Trophoblast cell (in vitro differentiated cells and primary cell): ENCODE measurements at regions not wholly inside any gene's neighbourhood (a gene's known extent, or its start where the extent isn't known, plus 50 kb on each side); places are given as distances from the start of the nearest gene placed in this dataset.
"Not testable (repeated sequence)": the region's sequence is repeated elsewhere in the genome, so short reads cannot be mapped to it uniquely, and the experiment has no call there.

Experiments
- DNase-seq, 2 donors: peaks; one replicate each; pipeline ENCODE4 v3.0.0-alpha.2; 2016
- H2AFZ ChIP-seq: 2 replicates; pipeline ENCODE4 v1.6.1; 2013; ENCODE audit warnings: low read length, moderate library complexity, mild to moderate bottlenecking; ENCODE audit not compliant: insufficient read depth, poor library complexity
- H2AK5ac ChIP-seq: 2 replicates; pipeline ENCODE4 v1.6.1; 2013; ENCODE audit warnings: mild to moderate bottlenecking, low read length
- H2BK120ac ChIP-seq: 2 replicates; pipeline ENCODE4 v1.6.1; 2013; ENCODE audit warnings: low read length, mild to moderate bottlenecking, moderate library complexity; ENCODE audit not compliant: insufficient read depth, poor library complexity
- H2BK12ac ChIP-seq: 2 replicates; pipeline ENCODE4 v1.6.1; 2013; ENCODE audit warnings: mild to moderate bottlenecking, low read length, moderate library complexity
- H2BK5ac ChIP-seq: 2 replicates; pipeline ENCODE4 v1.6.1; 2013; ENCODE audit warnings: low read length, low read depth, moderate library complexity, mild to moderate bottlenecking; ENCODE audit not compliant: poor library complexity
- H3K14ac ChIP-seq: 2 replicates; pipeline ENCODE4 v1.6.1; 2013; ENCODE audit warnings: mild to moderate bottlenecking, low read length
- H3K18ac ChIP-seq: 2 replicates; pipeline ENCODE4 v1.6.1; 2013; ENCODE audit warnings: mild to moderate bottlenecking, low read length
- H3K23ac ChIP-seq: 2 replicates; pipeline ENCODE4 v1.6.1; 2013; ENCODE audit warnings: low read length
- H3K27ac ChIP-seq: 2 replicates; pipeline ENCODE4 v1.5.1; 2013; ENCODE audit warnings: low read depth, mild to moderate bottlenecking, inconsistent platforms, low read length, moderate library complexity
- H3K27me3 ChIP-seq: 2 replicates; pipeline ENCODE4 v1.6.1; 2013; ENCODE audit warnings: inconsistent platforms, mild to moderate bottlenecking, low read length, moderate library complexity; ENCODE audit not compliant: insufficient read depth
- H3K36me3 ChIP-seq, 2 experiments: 1 replicate in 1 of 2; 2 replicates in 1 of 2; pipeline ENCODE4 v1.6.1; 2013; ENCODE audit warnings: low read length in 2 of 2, mild to moderate bottlenecking in 2 of 2, moderate library complexity in 1 of 2; ENCODE audit not compliant: insufficient read depth in 2 of 2, control insufficient read depth in 1 of 2
- H3K4ac ChIP-seq: 2 replicates; pipeline ENCODE4 v1.6.1; 2013; ENCODE audit warnings: low read depth, mild to moderate bottlenecking, low read length, moderate library complexity
- H3K4me1 ChIP-seq, 2 experiments: 1 replicate in 1 of 2; 2 replicates in 1 of 2; pipeline ENCODE4 v1.6.1; 2013; ENCODE audit warnings: low read length in 2 of 2, mild to moderate bottlenecking in 2 of 2, moderate library complexity in 1 of 2; ENCODE audit not compliant: insufficient read depth in 2 of 2, control insufficient read depth in 1 of 2
- H3K4me2 ChIP-seq: 2 replicates; pipeline ENCODE4 v1.6.1; 2013; ENCODE audit warnings: inconsistent platforms, mild to moderate bottlenecking, low read length, moderate library complexity
- H3K4me3 ChIP-seq: 2 replicates; pipeline ENCODE4 v1.5.1; 2013; ENCODE audit warnings: mild to moderate bottlenecking, low read depth, low read length, inconsistent platforms
- H3K79me1 ChIP-seq: one replicate; pipeline ENCODE4 v1.6.1; 2013; ENCODE audit warnings: low read length
- H3K79me2 ChIP-seq: 2 replicates; pipeline ENCODE4 v1.6.1; 2013; ENCODE audit warnings: low read length, mild to moderate bottlenecking; ENCODE audit not compliant: control insufficient read depth, insufficient read depth, poor library complexity
- H3K9ac ChIP-seq: 2 replicates; pipeline ENCODE4 v1.6.1; 2013; ENCODE audit warnings: mild to moderate bottlenecking, low read length
- H3K9me3 ChIP-seq: 2 replicates; pipeline ENCODE4 v1.6.1; 2013; ENCODE audit warnings: low read depth, mild to moderate bottlenecking, control low read depth, inconsistent platforms, low read length; ENCODE audit not compliant: insufficient read depth
- H4K12ac ChIP-seq: 2 replicates; pipeline ENCODE4 v1.6.1; 2013; ENCODE audit warnings: low read depth, mild to moderate bottlenecking, low read length, moderate library complexity
- H4K8ac ChIP-seq: 2 replicates; pipeline ENCODE4 v1.6.1; 2013; ENCODE audit warnings: low read depth, mild to moderate bottlenecking, low read length, moderate library complexity
- H4K91ac ChIP-seq: one replicate; pipeline ENCODE4 v1.6.1; 2013; ENCODE audit warnings: low read depth, mild to moderate bottlenecking, low read length, moderate library complexity
- WGBS: extraction: QIAGEN DNeasy Blood & Tissue Kit; methylation state at CpG from one replicate; pipeline ENCODE4 v1.1.7; 2013; ENCODE audit warnings: missing lambda C conversion rate; ENCODE audit not compliant: insufficient read length, insufficient coverage; ENCODE audit errors: extremely low coverage; 5-methylcytosine and 5-hydroxymethylcytosine counted together

- Histone ChIP-seq H4K12ac (no peak overlapping the region), H2BK120ac (no peak overlapping the region), H3K18ac (no peak overlapping the region), H3K14ac (no peak overlapping the region), H2AFZ (no peak overlapping the region), H3K36me3 (no peaks in the 10 kb centered on the region), H3K79me2 (no peaks in the 10 kb centered on the region), H3K4ac (no peak overlapping the region), H3K4me1 (no peaks in the 10 kb centered on the region), H3K79me1 (no peaks in the 10 kb centered on the region), H2AK5ac (no peak overlapping the region), H2BK12ac (no peak overlapping the region), H4K8ac (no peak overlapping the region), H3K27me3 (no peaks in the 10 kb centered on the region), H3K4me2 (no peak overlapping the region), H4K91ac (no peak overlapping the region), H2BK5ac (no peak overlapping the region), H3K23ac (no peak overlapping the region), H3K9ac (no peak overlapping the region), H3K4me3 (no peak overlapping the region), H3K27ac (no peak overlapping the region), H3K9me3 (no peaks in the 10 kb centered on the region)
- no peak for DNase-seq
Measured at GRCh38 chr6:78379982-78380381, 487.4 kb upstream of the IRAK1BP1 start.

GRCh38 chr6:78380541-78380940 is 486.8 kb upstream of the IRAK1BP1 start:
- Histone ChIP-seq H3K27ac (no peak overlapping the region), H2BK12ac (no peak overlapping the region)

GRCh38 chr6:78383968-78384367 is 483.4 kb upstream of the IRAK1BP1 start:
- Histone ChIP-seq H3K27ac (no peak overlapping the region), H3K36me3 (no peaks in the 10 kb centered on the region)
- WGBS = no CpG with 5 or more reads among the region's 2 CpGs

More at GRCh38 chr6:78380541-78380940, 486.8 kb upstream of the IRAK1BP1 start:
- no peak overlapping the region for H3K14ac ChIP-seq
- no peak overlapping the region for H2BK120ac ChIP-seq
- no peak overlapping the region for H3K23ac ChIP-seq
- H3K9me3 ChIP-seq = no peaks in the 10 kb centered on the region
- H3K4ac ChIP-seq = no peak overlapping the region
- no peaks in the 10 kb centered on the region for H3K27me3 ChIP-seq
- no peak overlapping the region for H2BK5ac ChIP-seq
- WGBS = no CpG with 5 or more reads among the region's 2 CpGs
- H3K4me1 ChIP-seq = no peaks in the 10 kb centered on the region
- no peaks in the 10 kb centered on the region for H3K79me1 ChIP-seq
- no peak overlapping the region for H4K91ac ChIP-seq
- H4K8ac ChIP-seq = no peak overlapping the region
- no peaks in the 10 kb centered on the region for H3K36me3 ChIP-seq
- H4K12ac ChIP-seq = no peak overlapping the region
- H2AFZ ChIP-seq = no peak overlapping the region
- H3K4me3 ChIP-seq = no peak overlapping the region
- H3K4me2 ChIP-seq = no peak overlapping the region
- no peaks in the 10 kb centered on the region for H3K79me2 ChIP-seq
- H2AK5ac ChIP-seq = no peak overlapping the region
- no peak for DNase-seq
- no peak overlapping the region for H3K18ac ChIP-seq
- H3K9ac ChIP-seq = no peak overlapping the region

GRCh38 chr6:78386854-78387253 is 480.5 kb upstream of the IRAK1BP1 start:
- H3K4ac ChIP-seq, H3K9me3 ChIP-seq, H3K27ac ChIP-seq, H3K9ac ChIP-seq, H2AK5ac ChIP-seq, H3K14ac ChIP-seq, H3K18ac ChIP-seq, H2BK12ac ChIP-seq, H3K4me1 ChIP-seq, H3K4me2 ChIP-seq, H2AFZ ChIP-seq, DNase-seq, H4K91ac ChIP-seq, H3K27me3 ChIP-seq, H3K4me3 ChIP-seq, H3K79me2 ChIP-seq, H4K8ac ChIP-seq, H2BK5ac ChIP-seq, H2BK120ac ChIP-seq, H3K36me3 ChIP-seq, H3K79me1 ChIP-seq, H4K12ac ChIP-seq, H3K23ac ChIP-seq: not testable (repeated sequence)
- no CpG with 5 or more reads among the region's 2 CpGs for WGBS

More at GRCh38 chr6:78383968-78384367, 483.4 kb upstream of the IRAK1BP1 start:
- Histone ChIP-seq H3K9me3 (peaks cover 3% of the 10 kb centered on the region), H2AK5ac (no peak overlapping the region), H4K8ac (no peak overlapping the region), H3K14ac (no peak overlapping the region), H3K4me2 (no peak overlapping the region), H2BK120ac (no peak overlapping the region), H3K79me2 (no peaks in the 10 kb centered on the region), H2BK12ac (no peak overlapping the region), H4K91ac (no peak overlapping the region), H2BK5ac (no peak overlapping the region), H4K12ac (no peak overlapping the region), H2AFZ (no peak overlapping the region), H3K23ac (no peak overlapping the region), H3K4me1 (no peaks in the 10 kb centered on the region), H3K4me3 (no peak overlapping the region), H3K79me1 (no peaks in the 10 kb centered on the region), H3K18ac (no peak overlapping the region), H3K9ac (no peak overlapping the region), H3K4ac (no peak overlapping the region), H3K27me3 (no peaks in the 10 kb centered on the region)
- no peak for DNase-seq
